Medulla oblongata (tissue), 1 donor: ENCODE measurements at regions not wholly inside any gene's neighbourhood (a gene's known extent, or its start where the extent isn't known, plus 50 kb on each side); places are given as distances from the start of the nearest gene placed in this dataset.

Source experiments
- DNase-seq: peaks from one replicate; pipeline ENCODE4 v3.0.0-alpha.2; 2015; ENCODE audit errors: extremely low spot score

DNA sequence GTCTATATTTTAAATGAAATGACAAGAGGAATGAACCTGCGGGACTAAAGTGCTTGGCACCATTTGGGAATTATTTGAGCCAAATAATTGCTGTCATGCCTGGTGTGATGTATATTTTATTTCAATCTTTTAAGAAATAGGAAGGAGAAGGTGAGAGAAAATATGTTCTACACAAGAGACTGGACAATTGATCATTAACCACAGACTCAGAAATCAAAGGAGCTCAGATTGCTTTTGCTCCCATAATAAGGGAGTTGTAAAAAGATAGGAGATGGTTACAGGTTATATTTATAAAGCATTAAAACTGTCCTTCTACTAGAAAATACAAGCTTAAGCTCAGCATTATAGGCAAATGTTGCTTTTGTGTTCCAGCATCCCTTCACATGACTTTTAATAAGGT is 515.2 kb upstream of the SULF2 start:
- no peak for DNase-seq

DNA sequence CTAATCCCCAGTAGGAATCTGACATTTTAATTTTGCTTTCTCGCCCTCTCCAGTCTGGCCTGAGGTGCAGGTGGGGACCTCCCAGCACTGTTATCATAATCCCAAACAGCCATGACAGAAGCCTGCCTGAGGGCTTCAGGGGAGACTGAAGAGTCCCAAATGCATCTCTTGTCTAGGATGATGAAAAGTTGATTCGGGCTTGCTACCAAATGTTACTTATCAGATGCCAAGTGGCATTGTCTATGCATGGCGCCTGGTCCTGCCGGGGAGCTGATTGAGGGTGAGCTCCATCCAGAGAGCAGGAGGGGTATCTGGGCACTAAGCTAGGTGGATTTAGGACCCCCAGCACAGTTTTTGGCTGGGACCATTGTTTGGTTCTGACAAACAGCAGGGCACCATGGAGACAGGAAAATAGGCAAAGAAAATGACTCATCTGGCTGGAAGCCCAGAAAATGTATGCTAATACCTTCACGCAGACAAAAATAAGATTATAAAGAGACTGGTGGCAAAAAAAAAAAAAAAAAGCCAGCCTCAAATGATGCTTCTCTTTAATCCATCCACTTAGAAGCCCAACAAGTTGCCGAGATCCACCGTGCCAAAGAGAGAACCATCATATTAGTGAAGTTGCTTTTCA is 513.7 kb upstream of the SULF2 start:
- DNase-seq = no peak

DNA sequence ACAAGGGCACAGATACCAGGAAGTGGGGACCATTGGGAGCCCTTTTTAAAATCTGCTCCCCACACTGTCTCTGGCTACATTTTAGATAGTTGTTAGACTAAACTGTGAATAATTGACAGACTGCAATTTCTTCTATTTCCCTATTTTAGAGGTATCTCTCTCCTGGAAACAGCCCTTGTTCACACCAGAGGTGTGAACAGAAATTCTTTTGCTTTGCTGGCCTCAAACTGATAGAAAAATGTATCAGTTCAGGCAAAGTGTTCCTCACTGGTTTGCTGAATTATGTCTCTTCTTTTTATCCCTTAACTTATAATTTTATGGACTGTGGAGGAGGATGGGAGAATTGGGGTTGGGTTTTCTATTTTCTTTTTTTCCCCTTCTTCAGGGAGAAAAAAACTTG is 513.2 kb upstream of the SULF2 start:
- no peak for DNase-seq

DNA sequence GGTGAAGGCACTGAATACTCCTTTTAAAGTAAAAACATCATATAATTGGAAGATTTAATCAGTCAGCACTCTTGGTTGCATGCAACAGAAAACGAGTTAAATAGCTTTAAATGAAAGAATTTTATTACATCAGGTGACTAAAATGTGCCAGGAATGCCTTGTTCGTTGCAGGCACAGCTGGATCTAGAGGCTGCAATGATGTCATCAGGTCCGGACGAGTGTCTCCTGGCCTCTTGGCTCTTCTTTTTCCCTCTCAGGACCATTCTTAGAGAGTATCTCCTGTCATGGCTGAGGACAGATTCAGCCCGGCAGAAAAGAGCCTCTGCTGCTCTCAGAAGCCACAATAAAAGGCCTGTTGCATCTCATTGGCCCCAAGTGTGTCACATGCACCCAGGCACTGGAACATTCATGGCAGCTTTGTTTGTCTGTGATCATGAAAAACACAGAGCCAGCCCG is 510.7 kb upstream of the SULF2 start:
- DNase-seq = no peak

DNA sequence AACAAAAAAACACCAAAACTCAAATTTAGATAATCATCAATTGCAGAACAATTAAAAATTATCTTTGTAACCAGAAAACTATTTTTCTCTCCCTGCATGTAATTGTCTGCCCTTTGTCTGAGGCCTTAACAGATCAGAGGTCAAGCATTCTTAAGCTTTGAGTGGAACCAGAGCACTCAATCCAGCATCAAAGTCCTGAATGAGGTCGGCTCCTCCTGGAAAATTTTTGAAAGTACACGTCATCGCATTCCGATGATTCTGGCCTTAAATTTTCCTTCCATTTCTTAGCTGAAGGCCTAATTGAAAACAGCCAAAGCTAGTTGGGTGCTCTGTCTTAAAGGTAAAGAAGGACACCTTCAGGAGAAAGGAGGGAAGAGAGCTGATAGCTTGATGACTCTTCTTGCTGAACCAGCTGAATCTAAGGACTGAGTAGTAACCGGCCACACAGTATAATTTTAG is 510.2 kb upstream of the SULF2 start:
- DNase-seq = peak; percentile 27

DNA sequence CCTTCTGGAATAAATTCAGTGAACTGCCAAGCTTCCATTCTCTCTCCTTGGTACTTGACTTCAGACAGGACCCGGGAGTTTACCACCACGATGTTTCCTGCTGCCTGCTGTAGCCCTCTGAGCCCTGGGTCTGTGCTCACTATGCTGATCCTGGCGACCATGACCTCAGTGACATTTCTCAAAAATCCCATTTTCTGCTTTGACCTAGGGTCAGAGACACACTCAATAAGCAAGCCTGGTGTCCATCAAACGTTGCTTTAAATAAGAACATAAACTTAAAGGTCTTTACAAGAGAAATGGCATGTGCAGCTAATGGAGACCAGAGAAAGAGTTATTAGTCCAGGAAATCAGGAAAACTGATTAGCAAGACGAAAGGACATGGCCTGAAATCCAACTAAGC is 509.7 kb upstream of the SULF2 start:
- DNase-seq = no peak

DNA sequence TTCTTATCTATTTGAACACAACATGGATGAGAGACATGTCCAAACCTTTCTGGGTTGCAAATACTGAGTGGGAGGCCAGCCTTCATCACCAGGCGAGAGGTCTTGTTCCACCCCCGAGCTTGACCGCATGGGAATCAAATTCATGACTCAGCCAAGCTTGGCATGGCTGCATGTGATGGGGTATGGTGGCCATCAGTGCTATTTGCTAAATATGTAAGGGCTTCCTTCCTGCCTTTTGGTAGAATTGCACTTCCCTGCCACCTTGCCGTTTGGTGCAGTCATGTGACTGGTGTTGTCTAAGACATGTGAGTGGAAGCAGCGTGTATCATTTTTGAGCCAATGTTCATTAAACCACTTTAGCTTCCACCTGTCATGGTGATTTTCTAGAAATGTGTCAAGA is 508.9 kb upstream of the SULF2 start:
- DNase-seq = no peak

DNA sequence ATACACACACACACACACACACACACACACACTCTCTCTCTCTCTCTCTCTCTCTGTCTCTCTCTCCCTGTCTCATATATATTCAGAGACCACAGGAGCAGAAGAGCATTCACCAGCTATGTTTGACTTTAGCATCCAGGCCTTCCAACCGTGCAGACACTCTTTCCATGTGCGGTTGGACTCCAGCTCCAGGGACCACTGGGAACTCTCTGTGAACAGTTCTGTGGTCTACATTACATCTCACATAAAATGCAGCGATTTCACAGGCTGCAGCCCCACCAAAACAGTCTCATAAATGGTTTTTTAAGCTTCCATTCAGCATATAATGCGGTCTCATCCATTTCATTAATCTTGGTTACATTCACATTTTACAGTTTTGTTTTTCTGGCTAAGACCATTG is 508.4 kb upstream of the SULF2 start:
- DNase-seq = no peak

DNA sequence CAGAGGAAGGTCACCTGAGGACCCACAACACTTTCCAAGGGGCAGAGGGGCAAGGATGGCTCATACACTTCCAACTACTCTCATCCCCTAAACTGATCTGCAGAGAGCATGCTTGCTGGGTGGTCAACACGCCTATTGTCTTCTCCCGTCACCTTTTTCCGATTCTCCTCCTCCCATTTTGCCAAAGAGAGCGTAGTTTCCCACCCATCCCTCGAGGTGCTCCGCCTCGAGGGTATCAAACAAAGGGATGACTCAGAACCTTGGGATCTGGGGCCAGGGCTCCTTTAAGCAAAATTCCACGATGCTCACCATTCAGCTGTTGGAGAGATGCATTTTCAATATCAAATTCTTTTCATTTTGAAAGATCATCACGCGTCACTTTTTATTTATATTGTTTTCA is 507.5 kb upstream of the SULF2 start:
- no peak for DNase-seq

DNA sequence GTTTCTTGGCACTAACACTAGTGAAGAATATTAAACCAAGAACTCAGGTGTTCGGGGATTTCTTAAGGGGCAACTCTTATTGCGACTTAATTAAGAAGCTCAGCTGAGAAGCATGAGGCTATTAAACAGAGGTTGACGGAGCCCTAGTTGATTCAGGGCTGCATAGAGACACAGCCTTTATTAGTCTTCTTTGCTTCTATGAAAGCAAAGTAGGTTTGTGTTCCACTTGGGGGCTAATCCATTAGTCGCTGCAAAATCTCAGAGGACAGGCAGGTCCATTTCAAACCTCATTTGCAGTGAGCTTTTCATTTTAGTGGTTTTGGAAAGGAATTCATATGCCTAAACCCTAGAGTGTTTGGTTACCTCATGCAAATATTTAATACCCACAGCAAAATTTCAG is 506.6 kb upstream of the SULF2 start:
- no peak for DNase-seq

DNA sequence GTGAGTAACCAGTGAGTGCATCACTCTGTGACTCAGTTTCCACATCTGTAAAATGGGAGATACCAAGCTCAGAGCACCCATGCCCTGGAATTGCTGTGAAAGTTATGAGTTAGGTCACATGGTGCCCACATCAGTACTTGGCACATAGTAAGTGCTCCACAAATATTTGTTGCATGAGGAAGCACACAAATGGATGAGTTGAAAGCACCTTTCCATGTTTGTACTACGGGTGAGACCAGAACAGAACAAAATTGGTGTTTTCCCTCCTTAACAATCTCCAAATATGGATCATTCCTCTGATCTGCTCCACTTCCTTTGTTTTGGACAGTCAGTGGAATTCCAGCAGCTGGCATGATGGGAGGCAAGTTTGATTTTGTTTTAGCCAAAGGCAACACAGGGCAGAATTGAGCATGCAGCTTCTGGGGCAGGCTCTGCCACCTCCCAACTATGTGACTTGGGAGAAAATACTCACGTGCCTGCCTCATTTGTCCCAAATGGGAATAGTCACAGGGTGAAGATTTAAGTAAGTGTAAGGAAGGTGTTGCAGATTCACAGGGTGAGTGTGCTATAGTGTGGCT is 503.7 kb upstream of the SULF2 start:
- DNase-seq = no peak

DNA sequence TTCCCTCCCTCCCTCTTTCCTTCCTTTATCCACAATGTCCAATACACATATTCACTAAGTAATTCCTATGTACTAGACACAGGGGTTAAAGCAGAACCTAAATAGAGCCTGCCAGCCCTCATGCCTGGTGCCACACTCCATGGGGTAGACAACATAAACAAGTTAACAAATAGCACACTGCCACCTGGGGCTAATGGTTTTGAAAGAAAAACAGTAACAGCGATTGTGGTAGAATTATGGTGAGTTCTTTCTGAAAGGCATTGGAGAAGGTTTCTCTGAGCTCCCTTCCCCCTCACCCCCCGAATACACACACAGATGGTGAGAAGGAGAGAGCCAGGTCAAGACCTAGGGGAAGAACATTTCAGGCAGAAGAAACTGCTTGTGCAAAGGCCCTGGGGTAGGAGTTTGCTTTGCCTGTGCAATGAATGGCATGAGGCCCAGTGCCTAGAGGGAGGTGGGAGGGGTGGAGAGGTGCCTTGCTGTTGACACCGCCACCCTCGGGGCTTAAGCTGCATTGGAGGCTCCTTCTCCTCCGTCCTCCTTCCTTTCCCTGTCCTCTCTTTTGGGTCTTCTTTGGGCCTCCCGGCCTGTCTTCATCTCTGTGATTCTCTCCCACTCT is 502.4 kb upstream of the SULF2 start:
- no peak for DNase-seq

DNA sequence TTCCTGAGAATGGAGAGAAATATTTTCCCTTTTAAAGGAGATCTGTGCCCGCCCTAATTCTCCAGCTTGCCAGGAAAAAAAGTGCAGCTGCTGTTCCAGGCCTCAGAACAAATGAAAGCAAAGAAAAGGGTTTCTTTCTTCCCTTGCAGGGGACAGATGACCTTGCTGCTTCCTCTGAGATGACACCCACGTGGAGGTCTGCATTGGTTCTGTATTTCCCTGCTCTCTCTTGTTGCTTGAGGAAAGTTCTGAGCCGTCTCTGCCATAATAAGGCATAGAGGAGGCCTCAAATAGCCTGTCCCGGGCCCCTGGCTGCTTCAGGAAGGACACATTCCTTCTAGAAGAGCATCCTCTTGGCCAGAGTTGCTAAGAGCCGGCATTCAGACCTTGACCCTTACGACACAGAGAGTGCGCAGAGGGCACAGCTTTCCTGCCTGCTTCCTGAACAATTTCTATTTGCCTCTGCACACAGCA is 501.8 kb upstream of the SULF2 start:
- peak; percentile 37 for DNase-seq

DNA sequence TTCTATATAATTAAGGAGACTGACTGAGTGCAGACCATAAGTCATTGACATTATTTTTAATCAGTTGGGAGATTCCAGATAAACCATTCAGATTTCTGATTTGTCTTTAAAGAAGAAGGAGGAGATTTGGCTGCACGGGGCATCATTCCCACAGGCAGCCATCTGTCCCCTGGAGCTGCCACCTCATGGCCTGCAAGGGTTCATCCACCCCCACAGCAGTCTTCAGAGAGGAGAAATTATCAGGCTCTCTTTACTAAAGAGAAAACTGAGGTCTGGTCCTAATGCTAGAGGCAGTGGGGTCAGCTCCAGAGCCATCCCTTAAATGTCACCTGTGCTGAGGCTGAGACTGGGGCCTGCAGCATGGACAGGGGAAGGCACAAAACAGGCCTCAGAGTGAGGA is 501.3 kb upstream of the SULF2 start:
- no peak for DNase-seq

DNA sequence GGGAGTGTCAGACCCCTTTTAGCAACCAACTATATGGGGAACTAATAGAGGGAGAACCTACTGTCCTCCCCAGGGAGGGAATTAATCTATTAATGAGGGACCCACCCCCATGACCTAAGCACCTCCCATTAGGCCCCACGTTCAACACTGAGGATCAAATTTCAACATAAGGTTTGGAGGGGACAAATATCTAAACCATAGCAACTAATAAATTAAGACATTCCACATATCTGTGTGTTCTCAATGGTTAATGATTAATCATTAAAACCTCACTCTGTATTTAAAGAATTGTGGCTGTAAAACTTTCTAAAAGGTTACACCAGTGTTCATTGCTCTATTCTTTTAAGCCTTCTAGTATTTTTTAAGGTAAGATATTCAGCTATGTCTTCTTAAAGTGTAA is 500.4 kb upstream of the SULF2 start:
- no peak for DNase-seq

DNA sequence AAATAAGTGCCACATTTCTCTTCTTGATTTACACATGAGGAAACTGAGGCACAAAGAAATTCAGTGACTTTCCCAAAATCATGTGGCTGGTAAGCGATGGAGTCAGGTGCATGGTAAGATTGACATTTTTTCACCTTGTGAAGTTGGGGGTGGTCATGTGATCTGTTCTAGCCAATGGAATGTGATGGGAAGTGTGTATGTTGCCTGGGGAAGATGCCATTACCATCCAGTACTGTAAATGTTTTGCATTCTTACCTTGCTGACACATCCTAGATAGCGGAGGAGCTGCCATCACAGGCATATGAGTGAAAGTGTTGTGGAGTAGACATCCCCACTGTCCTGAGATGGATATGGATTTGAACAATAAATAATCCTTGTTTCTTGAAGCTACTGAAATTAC is 499.6 kb upstream of the SULF2 start:
- DNase-seq = no peak

DNA sequence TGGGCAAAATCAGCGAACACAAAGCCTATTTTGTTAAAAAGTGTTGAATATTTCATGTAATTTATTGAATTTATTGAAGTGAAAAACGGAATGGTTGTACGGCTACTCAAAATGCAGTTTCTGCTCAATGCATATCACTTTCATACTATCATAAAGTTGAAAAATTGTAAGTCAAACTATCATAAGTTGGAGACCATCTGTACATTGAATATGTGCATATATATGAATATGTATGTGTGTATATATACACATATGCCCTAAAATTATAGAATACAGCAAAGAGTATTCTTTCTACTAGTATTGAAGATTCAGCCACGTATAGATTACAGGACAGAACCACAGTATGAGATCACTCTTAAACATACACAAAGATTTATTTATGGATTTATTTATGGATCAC is 499.0 kb upstream of the SULF2 start:
- DNase-seq = no peak

DNA sequence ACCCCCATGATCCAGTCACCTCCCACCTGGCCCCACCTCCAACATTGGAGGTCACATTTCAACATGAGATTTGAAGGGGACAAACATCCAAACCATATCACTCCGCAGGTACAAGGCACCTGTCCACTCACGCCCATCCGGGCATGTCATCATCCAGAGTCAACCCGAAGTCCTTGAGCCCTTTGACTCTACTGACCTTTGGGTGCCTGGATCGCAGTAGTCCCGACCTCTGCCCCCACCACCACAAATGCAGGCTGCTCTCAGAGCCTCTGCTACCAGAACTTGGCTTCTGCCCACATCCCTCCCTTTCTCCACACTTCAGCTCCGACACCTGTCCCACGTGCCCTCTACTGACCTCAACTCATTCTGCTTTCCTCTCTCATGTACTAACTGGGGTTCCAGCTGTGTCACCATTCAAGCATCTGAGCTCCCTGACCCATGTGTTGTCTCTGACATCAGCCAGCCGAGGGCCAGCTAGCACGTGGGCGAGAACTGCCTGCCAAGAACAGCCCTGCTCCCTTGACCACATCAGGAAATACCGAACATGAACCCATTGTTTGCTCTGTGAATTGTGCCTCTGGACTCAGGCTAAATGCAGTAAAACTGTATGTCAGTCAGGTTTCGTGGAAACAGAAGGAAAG is 498.3 kb upstream of the SULF2 start:
- peak; percentile 82 for DNase-seq

DNA sequence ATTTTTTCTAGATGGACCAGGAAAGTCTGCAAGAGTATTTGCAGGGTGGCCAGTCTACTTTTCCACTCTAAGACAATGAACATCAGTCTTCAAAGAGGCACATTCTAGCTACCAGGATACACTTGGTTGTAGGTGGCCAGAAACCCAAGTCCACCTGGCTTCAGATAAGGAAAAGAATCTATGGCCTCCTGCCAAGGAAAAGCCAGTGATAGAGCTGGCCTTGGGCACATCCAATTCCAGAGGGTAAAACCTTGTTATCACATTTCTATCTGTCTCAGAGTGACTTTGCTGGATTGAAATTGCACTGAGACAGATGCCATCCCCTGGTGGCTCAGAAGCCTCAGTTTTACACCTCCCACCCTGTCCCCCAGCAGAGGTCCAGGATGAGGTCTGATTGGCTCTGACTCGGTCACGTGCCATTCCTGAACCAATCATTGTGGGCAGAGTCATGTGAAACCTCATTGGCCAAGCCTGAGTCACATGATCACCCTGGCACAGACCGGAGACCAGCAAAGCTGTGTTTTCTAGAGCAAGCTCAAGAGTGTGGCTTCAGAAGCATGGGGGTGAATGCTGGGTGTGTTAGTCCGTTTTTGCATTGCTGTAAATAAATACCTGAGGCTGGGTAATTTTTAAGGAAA is 497.4 kb upstream of the SULF2 start:
- no peak for DNase-seq

DNA sequence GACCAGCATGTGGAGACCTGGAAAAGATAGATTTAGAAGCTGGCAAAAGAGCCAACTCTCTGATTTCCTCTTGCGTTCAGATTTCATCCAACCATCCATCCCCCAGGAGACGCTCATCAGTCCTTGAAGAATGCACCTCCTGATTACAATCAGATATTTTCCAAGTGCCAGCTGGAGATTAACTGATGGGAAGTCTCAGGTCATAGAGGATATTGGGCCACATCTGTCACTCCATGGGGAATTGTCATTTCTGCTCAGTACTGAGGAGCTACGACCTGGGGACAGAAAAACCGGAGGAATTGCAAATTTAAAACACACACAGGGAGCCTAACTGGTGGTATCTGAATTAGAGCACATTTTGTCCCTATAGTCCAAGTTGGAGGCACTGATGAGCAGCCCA is 496.2 kb upstream of the SULF2 start:
- no peak for DNase-seq

DNA sequence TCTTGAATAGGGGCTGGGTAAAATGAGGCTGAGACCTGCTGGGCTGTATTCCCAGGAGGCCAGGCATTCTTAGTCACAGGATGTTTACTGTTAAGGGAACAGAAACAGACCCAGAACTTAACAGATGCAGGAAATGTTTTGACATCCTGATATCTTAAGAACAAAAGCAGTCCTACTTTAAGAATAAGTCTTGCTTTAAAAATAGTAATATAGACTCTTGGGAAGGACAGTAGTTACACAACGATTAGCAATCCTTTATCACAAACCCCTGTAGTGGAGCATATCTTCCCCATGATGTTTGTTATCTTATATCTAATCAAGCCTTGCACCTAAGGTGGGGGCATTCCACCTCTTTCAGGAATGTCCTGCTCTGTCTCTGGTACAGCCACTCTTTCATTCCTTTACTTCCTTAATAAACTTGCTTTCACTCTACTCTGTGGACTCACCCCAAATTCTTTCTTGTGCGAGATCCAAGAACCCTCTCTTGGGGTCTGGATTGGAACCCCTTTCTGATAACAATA is 493.7 kb upstream of the SULF2 start:
- DNase-seq = no peak

DNA sequence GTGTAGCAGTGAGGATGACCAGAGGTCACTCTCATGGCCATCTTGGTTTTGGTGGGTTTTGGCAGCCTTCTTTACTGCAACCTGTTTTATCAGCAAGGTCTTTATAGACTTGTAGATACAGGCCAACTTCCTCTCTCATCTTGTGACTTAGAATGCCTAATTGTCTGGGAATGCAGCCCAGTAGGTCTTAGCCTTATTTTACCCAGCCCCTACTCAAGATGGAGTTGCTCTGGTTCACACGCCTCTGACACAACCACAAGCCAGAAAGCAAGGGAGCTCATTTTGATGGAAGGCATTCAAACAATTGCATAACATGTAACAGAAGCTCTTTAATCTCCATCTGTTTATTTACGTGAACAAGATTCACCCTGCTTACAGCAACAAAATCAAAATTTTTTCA is 492.0 kb upstream of the SULF2 start:
- DNase-seq = no peak
